ENCODE measurements at regions not wholly inside any gene's neighbourhood (a gene's known extent, or its start where the extent isn't known, plus 50 kb on each side); places are given as distances from the start of the nearest gene placed in this dataset.
"Not testable (repeated sequence)": the region's sequence is repeated elsewhere in the genome, so short reads cannot be mapped to it uniquely, and the experiment has no call there.

GRCh38 chr2:22185251-22185650 lies 1061.5 kb downstream of the TDRD15 start:
- DNase-seq (no peak), ATAC-seq (no peak)
- H3K4me3 ChIP-seq: no peak overlapping the region
- no peak overlapping the region for H3K27ac ChIP-seq
- H3K27me3 ChIP-seq (ENCODE audit: insufficient read depth in 3 of 3, low read length in 2 of 3): no peaks in the 10 kb centered on the region
- TF ChIP-seq CTCF (IDR thresholded peaks at IDR 0.05): no peak
- no peaks in the 10 kb centered on the region for H3K4me1 ChIP-seq
- intact Hi-C loops (cut with DNase I): no loop called here
- no peaks in the 10 kb centered on the region for H3K36me3 ChIP-seq (ENCODE audit: insufficient read depth in 1 of 2, low read depth in 1 of 2)
- no peaks in the 10 kb centered on the region for H3K9me3 ChIP-seq
- WGBS, 3 donors: 79 to 83% (median 82%) methylated on average over 2 of the region's 2 CpGs

GRCh38 chr2:22186261-22186828 lies 1062.6 kb downstream of the TDRD15 start:
- intact Hi-C loops (cut with DNase I): not testable (repeated sequence)
- peak in 1 of 2 donors; percentile 20 for DNase-seq

GRCh38 chr2:22189893-22190480 lies 1066.2 kb downstream of the TDRD15 start:
- ATAC-seq (no peak), DNase-seq (no peak)
- TF ChIP-seq CTCF (IDR thresholded peaks at IDR 0.05): no peak
- no peaks in the 10 kb centered on the region for H3K27me3 ChIP-seq (ENCODE audit: insufficient read depth in 3 of 3, low read length in 2 of 3)
- no peaks in the 10 kb centered on the region for H3K4me1 ChIP-seq
- H3K27ac ChIP-seq: no peak overlapping the region
- H3K9me3 ChIP-seq: no peaks in the 10 kb centered on the region
- no peak overlapping the region for H3K4me3 ChIP-seq
- no peaks in the 10 kb centered on the region for H3K36me3 ChIP-seq (ENCODE audit: insufficient read depth in 1 of 2, low read depth in 1 of 2)
- intact Hi-C loops (cut with DNase I): no loop called here
- 83 to 94% (median 91%) methylated on average over 1 of the region's 1 CpG for WGBS, 3 donors

More at GRCh38 chr2:22186261-22186828, 1062.6 kb downstream of the TDRD15 start:
- not testable (repeated sequence) for H3K4me3 ChIP-seq; H3K4me1 ChIP-seq; H3K27ac ChIP-seq; H3K27me3 ChIP-seq (ENCODE audit: insufficient read depth in 3 of 3, low read length in 2 of 3); ATAC-seq; H3K36me3 ChIP-seq (ENCODE audit: insufficient read depth in 1 of 2, low read depth in 1 of 2); H3K9me3 ChIP-seq
- 94 to 97% (median 96%) methylated on average over 37 to 38 of the region's 38 CpGs for WGBS, 3 donors

GRCh38 chr2:22194218-22194617 lies 1070.5 kb downstream of the TDRD15 start:
- no peak for TF ChIP-seq CTCF (IDR thresholded peaks at IDR 0.05)
- WGBS, 3 donors: 70 to 84% (median 83%) methylated on average over 1 of the region's 1 CpG
- ATAC-seq (no peak), DNase-seq (no peak)
- no peak overlapping the region for H3K27ac ChIP-seq
- H3K4me1 ChIP-seq: no peaks in the 10 kb centered on the region
- H3K36me3 ChIP-seq (ENCODE audit: insufficient read depth in 1 of 2, low read depth in 1 of 2): no peaks in the 10 kb centered on the region
- H3K9me3 ChIP-seq: no peaks in the 10 kb centered on the region
- H3K27me3 ChIP-seq (ENCODE audit: insufficient read depth in 3 of 3, low read length in 2 of 3): no peaks in the 10 kb centered on the region
- intact Hi-C loops (cut with DNase I): no loop called here
- H3K4me3 ChIP-seq: no peak overlapping the region

GRCh38 chr2:22196806-22197205 lies 1073.0 kb downstream of the TDRD15 start:
- ATAC-seq (no peak), DNase-seq (no peak)
- H3K27ac ChIP-seq: no peak overlapping the region
- TF ChIP-seq CTCF (IDR thresholded peaks at IDR 0.05): no peak
- H3K36me3 ChIP-seq (ENCODE audit: insufficient read depth in 1 of 2, low read depth in 1 of 2): no peaks in the 10 kb centered on the region
- H3K4me1 ChIP-seq: no peaks in the 10 kb centered on the region
- H3K9me3 ChIP-seq: no peaks in the 10 kb centered on the region
- intact Hi-C loops (cut with DNase I): no loop called here
- no peak overlapping the region for H3K4me3 ChIP-seq
- H3K27me3 ChIP-seq (ENCODE audit: insufficient read depth in 3 of 3, low read length in 2 of 3): no peaks in the 10 kb centered on the region
- 73 to 75% (median 74%) methylated on average over 2 of the region's 2 CpGs for WGBS, 3 donors

Data from psoas muscle (tissue), 7 donors.